OCI-LY1 (cell line): ENCODE measurements at regions not wholly inside any gene's neighbourhood (a gene's known extent, or its start where the extent isn't known, plus 50 kb on each side); places are given as distances from the start of the nearest gene placed in this dataset.

Experiments
- H2AFZ ChIP-seq: fragments of 200-600 bp; sonication (generic), shearing (Covaris generic); 2 replicates; pipeline ENCODE4 v1.6.0; 2014; ENCODE audit warnings: antibody characterized with exemption, mild to moderate bottlenecking, low read length
- H3F3A ChIP-seq: fragments of 200-600 bp; sonication (generic), shearing (Covaris generic); 2 replicates; pipeline ENCODE4 v1.6.0; 2014; ENCODE audit warnings: mild to moderate bottlenecking, antibody characterized with exemption, low read length, moderate library complexity; ENCODE audit not compliant: insufficient read depth
- H3K27ac ChIP-seq: fragments of 200-600 bp; sonication (generic); 2 replicates; pipeline ENCODE4 v1.5.1; 2014; ENCODE audit warnings: low read length, mixed run types, mild to moderate bottlenecking, low read depth; ENCODE audit not compliant: poor library complexity, severe bottlenecking
- H3K27me3 ChIP-seq: fragments of 200-600 bp; sonication (generic); 2 replicates; pipeline ENCODE4 v1.6.0; 2014; ENCODE audit warnings: antibody characterized with exemption, mild to moderate bottlenecking, low read length, moderate library complexity; ENCODE audit not compliant: insufficient read depth
- H3K36me3 ChIP-seq: fragments of 200-600 bp; sonication (generic); 2 replicates; pipeline ENCODE4 v1.6.1; 2014; ENCODE audit warnings: mild to moderate bottlenecking, antibody characterized with exemption, low read length, moderate library complexity, mixed read lengths; ENCODE audit not compliant: insufficient read depth
- H3K4me1 ChIP-seq: fragments of 200-600 bp; sonication (generic); 2 replicates; pipeline ENCODE4 v1.5.1; 2014; ENCODE audit warnings: mild to moderate bottlenecking, low read length, moderate library complexity; ENCODE audit not compliant: insufficient read depth, severe bottlenecking
- H3K4me2 ChIP-seq: fragments of 200-600 bp; sonication (generic), shearing (Covaris generic); 2 replicates; pipeline ENCODE4 v1.6.1; 2014; ENCODE audit warnings: low read length
- H3K4me3 ChIP-seq: fragments of 200-600 bp; sonication (generic); 2 replicates; pipeline ENCODE4 v1.5.1; 2014; ENCODE audit warnings: low read length, low read depth, mild to moderate bottlenecking, mixed read lengths; ENCODE audit not compliant: poor library complexity, severe bottlenecking
- H3K79me2 ChIP-seq: fragments of 200-600 bp; shearing (Covaris generic); 2 replicates; pipeline ENCODE4 v1.6.1; 2016; ENCODE audit warnings: mixed run types, low read length, mixed read lengths; ENCODE audit not compliant: insufficient read depth
- H3K9ac ChIP-seq: fragments of 200-600 bp; sonication (generic), shearing (Covaris generic); 2 replicates; pipeline ENCODE4 v1.6.1; 2014; ENCODE audit warnings: mild to moderate bottlenecking, low read length, mixed read lengths
- H3K9me2 ChIP-seq: fragments of 200-600 bp; sonication (generic), shearing (Covaris generic); 2 replicates; pipeline ENCODE4 v1.6.1; 2014; ENCODE audit warnings: low read depth, mild to moderate bottlenecking, low read length, mixed read lengths
- H3K9me3 ChIP-seq: fragments of 200-600 bp; shearing (Covaris generic); 2 replicates; pipeline ENCODE4 v1.6.1; 2014; ENCODE audit warnings: low read length, mixed read lengths
- H4K20me1 ChIP-seq: fragments of 200-600 bp; sonication (generic), shearing (Covaris generic); 2 replicates; pipeline ENCODE4 v1.6.0; 2016; ENCODE audit warnings: mild to moderate bottlenecking, low read length; ENCODE audit not compliant: insufficient read depth
- CTCF ChIP-seq: fragments of 200-600 bp; sonication (generic), shearing (Covaris generic); IDR thresholded peaks from 2 replicates; pipeline ENCODE4 v1.5.1; 2017; ENCODE audit warnings: mild to moderate bottlenecking, antibody characterized with exemption, low read length, moderate library complexity, mixed read lengths
- EZH2 ChIP-seq: fragments of 200-600 bp; sonication (generic), shearing (Covaris generic); IDR thresholded peaks from 2 replicates; pipeline ENCODE4 v1.8.0; 2017; ENCODE audit warnings: borderline replicate concordance, mixed run types, mild to moderate bottlenecking, antibody characterized with exemption, low read length, moderate library complexity, mixed read lengths

DNA sequence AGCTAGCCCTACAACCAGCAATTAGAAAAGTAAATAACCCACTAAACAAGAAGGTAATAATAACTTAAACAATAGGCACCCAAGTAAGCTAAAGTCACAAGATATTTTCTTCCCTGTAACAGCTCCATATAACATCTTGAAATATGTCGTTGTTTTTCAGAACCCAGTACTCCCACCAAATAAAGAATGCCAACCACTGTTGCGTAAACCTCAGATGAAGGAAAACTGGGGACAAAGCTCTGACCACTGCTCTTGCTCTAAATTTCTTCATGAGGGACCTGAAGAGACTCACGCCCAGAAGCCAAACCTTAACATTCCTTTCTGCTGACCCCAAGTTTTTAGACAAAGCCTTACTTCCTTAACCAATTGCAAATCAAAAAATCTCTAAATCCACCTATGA lies 267.7 kb upstream of the GAS1 start:
- Histone ChIP-seq H3K36me3 (no peaks in the 10 kb centered on the region), H3K9me2 (no peaks in the 10 kb centered on the region), H4K20me1 (no peaks in the 10 kb centered on the region), H3K9me3 (no peaks in the 10 kb centered on the region), H3K79me2 (no peaks in the 10 kb centered on the region), H3K4me3 (no peak overlapping the region), H3K27me3 (no peaks in the 10 kb centered on the region), H3F3A (no peaks in the 10 kb centered on the region), H3K9ac (no peak overlapping the region), H3K27ac (no peak overlapping the region), H2AFZ (no peak overlapping the region), H3K4me2 (no peak overlapping the region), H3K4me1 (no peaks in the 10 kb centered on the region)
- no peak for TF ChIP-seq CTCF
- no peak for TF ChIP-seq EZH2

DNA sequence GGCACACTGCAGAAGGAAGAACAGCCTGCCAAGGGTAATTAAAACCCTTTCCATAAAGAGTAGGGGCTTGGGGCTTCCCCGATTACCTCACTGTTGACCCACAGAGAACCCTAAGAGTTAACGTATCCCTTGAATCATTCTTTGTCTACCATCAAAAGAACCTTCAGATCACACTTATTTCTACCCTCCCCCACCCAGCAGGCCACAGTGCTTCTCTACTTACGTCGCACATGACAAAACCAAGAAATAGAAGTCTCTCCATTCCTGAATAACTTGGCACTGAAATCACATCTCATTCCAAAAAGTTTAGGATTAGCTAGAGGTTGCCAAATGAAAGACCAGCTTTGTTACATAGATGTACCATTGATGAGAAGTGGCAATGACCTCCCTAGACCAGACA lies 268.7 kb upstream of the GAS1 start:
- Histone ChIP-seq H2AFZ (no peak overlapping the region), H3K9ac (no peak overlapping the region), H4K20me1 (no peaks in the 10 kb centered on the region), H3K27me3 (no peaks in the 10 kb centered on the region), H3K4me3 (no peak overlapping the region), H3K36me3 (no peaks in the 10 kb centered on the region), H3F3A (no peaks in the 10 kb centered on the region), H3K9me3 (no peaks in the 10 kb centered on the region), H3K79me2 (no peaks in the 10 kb centered on the region), H3K27ac (no peak overlapping the region), H3K4me2 (no peak overlapping the region), H3K9me2 (no peaks in the 10 kb centered on the region), H3K4me1 (no peaks in the 10 kb centered on the region)
- TF ChIP-seq EZH2 = no peak
- no peak for TF ChIP-seq CTCF

DNA sequence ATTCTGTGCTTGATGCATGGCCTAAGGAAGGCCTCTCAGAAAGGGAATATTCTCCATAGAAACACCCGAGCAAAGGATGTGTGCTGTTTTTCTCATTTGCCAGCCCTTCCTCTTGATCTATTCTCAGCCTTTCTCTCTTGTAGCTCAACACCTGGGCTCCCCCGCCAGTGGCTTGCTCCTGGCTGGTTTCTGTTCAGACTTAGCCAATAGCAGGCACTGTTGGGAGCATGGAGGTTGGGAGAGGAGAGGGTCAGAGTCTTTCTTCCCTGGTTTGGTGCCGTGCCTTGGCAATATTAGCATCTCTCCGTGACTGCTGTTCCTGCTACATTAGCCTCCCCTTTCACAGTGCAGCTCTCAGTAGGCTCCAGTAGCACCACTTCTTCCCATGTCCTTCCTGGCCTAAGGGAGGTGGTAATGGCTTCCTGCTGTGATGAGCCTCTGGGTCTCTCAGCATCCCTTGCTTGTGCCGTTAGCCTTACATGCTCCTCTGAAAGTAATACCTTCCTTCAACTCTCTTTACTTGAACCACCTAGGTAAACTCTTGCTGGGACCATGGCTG lies 269.7 kb upstream of the GAS1 start:
- Histone ChIP-seq H3K27ac (no peak overlapping the region), H3K27me3 (no peaks in the 10 kb centered on the region), H4K20me1 (no peaks in the 10 kb centered on the region), H3K36me3 (no peaks in the 10 kb centered on the region), H3K9ac (no peak overlapping the region), H3K79me2 (no peaks in the 10 kb centered on the region), H3K4me3 (no peak overlapping the region), H3K4me1 (no peaks in the 10 kb centered on the region), H3F3A (no peaks in the 10 kb centered on the region), H3K9me2 (no peaks in the 10 kb centered on the region), H2AFZ (no peak overlapping the region), H3K9me3 (no peaks in the 10 kb centered on the region), H3K4me2 (no peak overlapping the region)
- TF ChIP-seq CTCF (no peak), EZH2 (no peak)
